GM19035 (cell line): ENCODE measurements at regions not wholly inside any gene's neighbourhood (a gene's known extent, or its start where the extent isn't known, plus 50 kb on each side); places are given as distances from the start of the nearest gene placed in this dataset.

ENCODE experiments used
- ATAC-seq: cut with Tn5 transposase; IDR thresholded peaks from one replicate; pipeline ENCODE4 v1.9.1; 2021; ENCODE audit not compliant: unreplicated experiment

DNA sequence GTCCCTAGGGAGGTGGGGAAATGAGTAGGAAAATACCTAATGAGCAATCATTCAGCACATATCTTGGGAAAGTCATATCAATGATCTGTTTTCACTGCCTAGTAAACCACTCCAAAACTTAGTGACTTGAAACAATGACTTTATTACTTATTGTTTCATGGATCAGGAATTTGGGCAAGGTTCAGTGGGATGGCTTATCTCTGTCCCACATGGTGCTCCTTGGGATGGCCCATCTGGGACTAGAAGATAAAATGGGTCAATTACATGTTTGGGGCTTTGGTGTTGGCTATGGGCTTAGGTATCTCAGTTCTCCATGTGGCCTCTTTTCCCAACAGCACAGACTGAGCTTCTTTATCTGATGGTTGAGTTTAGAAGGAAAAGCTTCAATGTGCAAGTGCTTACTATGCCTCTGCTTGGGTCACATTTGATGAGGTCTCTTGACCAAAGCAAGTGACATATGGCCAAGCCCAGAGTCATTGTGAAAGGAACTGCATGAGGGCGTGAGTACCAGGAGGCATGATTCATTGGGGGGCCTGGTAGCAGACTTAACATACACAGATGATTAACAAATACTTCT lies 218.1 kb upstream of the TNP1 start:
- ATAC-seq, result no peak

DNA sequence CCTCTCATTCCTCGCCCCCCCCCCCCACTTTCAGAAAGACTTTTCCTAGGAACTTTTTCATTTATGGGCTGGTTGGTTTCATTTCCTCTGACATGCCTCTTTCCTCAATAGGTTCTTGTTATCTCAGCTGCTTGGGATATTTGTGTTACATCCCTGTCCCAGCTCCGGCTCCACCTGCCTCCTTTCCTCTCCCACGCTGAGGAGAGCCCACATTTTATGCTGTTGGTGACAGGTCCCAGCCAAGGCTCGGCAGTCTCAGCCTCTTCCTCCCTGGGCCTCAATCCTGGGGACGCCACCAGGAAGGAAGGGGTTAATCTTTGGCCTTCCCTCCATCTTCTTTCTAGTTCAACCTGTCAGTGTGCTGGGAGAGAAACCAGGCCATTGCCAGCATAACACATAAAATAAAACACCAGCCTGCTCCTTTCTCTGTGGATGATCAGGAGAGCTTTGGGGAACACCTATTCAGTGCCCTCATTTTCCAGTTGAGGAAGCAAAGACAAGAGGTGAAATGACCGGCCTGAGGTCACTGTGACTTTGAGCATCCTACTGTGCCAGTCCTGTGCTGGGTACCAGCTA lies 216.9 kb upstream of the TNP1 start:
- ATAC-seq, result no peak

DNA sequence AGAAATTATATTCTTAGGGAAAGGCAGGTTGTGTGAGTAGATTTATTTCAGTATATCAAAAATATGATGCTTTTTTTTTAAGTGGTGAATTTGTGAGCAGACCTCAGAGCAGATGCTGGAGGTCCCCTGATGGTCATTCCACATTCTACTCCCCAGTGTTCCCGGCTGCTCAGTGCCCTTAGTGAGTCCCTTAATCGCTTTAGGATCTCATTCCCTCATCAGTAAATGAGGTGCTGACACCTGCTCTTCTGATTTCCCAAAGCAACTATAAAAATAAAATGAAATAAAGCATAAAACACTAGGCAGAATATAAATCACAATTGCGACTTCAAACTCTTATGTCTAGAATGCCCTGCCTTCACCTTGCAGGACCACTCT lies 216.2 kb upstream of the TNP1 start:
- no peak for ATAC-seq

DNA sequence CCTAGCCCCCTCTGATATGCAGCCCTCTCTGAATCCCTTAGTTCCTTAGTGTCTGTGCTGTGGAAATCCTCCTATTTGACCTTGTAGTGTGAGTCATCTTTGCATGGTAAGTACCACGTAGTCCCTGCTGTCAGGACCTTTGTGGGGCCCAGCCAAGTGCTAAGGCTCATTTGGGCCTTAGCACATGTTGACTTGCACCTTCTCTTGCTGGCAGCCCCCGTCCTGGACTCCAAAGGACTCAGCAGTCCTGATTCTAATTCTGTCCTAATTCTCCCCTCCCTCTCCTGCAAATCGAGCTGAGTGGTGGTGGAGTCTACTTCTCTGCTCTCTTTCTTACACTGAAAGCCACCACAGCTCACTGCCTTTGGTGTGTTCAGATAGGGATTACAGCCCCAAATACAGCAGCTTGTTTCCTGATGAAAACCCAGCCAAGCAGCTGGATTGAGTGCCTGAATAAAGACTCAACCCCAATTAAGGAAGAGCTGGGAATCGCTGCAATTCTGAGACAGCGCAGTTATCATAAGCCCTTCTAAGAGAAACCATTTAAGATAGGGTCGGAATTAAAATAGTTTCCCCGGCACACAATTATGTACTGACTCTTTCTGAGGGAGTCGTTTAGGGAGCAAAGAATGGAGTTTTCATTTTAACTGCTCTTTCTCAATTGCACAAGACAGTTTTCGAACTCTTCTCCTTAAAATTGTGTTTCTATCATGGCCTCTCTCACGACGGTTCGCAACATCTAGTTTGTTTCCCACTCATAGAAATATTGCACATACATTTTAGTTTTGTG lies 215.6 kb upstream of the TNP1 start:
- ATAC-seq, result no peak

DNA sequence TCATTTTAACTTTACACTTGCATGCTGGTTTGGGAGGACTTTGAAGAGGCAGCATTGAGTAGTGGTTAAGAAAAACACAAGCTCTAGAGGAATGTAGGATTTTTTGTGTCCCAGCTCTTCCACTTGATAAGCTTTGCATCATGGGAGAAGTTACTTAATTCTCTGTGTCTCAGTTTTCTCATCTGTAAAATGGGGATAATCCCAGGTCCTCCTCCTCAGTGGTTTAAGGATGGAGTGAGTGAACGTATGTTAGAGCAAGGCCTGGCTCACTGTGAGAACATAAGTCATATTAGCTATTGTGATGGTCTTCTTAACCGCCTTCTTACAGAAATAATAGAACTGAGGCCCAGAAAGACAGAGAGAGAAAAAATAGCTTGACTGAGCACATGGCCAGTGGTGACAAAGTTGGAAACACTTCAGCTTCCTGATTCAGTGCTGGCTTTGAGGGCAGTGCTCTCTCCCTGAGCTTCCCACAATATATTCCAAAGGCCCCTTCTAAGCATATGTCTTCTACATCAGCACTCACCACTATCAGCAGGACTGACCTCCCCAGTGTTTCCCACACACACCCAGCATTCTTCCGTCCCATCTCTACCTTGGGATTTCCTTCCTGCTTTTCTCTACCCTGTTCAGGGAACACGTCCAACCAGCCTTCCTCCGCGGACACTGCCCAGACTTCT lies 214.9 kb upstream of the TNP1 start:
- no peak for ATAC-seq

DNA sequence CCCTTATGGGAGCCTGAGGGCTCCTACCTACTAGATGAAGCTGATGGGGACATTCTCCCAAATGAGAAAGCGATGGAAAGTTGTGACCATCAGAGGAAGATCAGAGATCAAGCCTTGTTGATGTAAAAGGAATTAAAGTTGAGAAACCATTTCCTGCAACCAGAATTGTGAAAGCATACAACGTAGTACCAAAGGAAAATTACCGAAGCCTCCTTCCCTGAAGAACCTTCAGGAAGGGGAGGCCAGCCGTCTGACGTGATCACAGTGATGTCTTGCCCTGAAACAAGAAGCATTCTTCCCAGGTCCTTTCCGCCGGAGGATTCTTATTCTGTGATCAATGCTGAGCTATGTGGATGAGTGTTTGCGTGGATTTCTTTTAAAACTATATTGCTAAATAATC lies 211.6 kb upstream of the TNP1 start:
- no peak for ATAC-seq

DNA sequence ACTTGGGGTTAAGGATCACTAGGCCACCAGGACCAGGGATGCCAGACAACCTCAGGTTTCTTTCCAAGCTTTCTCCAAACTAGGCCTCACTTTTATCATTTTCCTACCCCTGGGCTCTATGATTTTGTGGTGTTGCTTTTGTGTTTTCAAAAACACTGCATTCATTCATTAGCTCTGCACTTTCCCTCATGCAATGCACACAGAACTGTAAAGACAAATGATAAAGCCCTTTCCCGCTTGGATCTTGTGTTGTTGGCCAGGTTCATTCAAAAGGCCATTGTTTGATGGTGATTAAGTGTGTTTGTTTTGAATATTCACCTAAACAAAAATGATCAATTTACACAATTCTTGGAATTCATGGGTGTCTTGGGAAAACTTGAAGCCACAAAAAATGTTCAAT lies 210.7 kb upstream of the TNP1 start:
- no peak for ATAC-seq

DNA sequence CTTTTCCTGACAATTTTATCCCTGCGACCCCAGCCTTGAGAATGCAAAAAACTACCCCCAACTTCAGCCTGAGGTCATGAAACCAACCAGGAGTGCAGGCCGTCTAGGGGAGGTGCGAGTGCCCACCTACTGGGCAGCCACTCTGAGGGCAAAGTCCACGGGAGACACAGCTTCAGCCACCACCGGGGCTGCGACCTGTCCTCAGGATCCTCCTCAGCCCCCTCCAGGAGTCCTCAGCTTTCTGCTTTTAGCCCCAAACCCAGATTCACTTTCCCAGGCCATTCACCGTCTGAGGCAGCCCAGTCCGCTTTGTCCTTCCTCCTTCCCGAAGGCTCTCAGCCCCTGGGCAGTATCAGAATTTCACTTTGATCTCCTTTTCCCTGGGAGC lies 210.2 kb upstream of the TNP1 start:
- no peak for ATAC-seq

DNA sequence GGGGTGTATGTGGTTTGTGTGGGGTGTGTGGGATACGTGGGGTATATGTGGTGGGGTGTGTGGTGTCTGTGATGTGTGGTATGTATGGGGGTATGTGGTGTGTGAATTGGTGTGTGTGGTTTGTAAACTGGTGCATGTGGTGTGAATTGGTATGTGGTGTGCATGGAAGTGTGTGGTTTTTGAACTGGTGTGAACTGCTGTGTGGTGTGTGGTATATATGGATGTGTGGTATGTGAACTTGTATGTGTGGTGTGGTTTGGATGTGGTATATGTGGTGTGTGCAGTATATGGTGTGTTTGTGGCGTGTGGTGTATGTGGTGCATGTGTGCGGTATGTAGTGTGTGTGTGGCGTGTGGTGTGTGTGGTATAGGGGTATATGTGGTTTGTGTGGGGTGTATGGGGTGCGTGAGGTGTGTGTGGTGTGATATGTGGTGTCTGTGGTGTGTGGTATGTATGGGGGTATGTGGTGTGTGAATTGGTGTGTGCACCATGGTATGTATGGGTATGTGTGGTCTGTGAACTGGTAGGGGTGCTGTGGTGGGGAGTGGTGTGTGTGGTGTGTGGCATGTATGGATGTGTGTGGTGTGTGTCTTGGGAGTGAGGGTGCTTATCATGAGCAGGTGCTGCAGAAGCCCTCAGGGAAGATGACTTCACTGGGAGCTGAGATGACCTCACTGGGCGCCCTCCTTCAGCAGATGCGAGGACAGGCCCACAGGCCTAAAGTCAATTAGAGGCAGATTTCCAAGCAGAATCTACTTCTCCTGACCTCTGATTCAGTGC lies 209.6 kb upstream of the TNP1 start:
- no peak for ATAC-seq

DNA sequence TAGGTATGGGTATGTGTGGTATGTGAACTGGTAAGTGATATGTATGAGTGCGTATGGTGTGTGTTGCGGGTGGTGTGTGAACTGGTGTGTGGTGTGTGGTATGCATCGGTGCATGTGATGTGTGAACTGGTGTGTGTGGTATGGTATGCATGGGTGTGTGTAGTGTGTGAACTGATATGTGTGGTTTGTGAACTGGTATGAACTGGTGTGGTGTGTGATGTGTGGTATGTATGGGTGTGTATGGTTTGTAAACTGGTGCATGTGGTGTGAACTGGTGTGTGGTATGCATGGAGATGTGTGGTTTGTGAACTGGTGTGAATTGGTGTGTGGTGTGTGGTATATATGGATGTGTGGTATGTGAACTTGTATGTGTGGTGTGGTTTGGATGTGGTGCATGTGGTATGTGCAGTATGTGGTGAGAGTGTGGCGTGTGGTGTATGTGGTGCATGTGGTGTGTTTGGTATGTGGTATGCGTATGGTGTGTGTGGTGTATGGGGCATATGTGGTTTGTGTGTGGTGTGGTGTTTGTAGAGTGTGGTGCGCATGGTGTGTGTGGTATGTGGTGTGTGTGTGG lies 208.9 kb upstream of the TNP1 start:
- ATAC-seq, result no peak

DNA sequence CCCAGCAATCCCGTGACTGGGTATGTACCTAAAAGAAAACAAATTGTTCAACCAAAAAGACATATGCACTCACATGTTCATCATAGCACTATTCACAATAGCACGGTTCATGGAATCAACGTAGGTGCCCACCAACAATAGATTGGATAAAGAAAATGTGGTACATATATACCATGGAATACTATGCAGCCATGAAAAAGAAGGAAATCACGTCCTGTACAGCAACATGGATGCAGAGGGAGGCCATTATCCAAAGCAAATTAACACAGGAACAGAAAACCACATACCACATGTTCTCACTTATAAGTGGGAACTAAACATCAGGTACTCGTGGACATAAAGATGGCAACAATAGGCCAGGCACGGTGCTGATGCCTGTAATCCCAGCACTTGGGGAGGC lies 207.9 kb upstream of the TNP1 start:
- ATAC-seq, result no peak

DNA sequence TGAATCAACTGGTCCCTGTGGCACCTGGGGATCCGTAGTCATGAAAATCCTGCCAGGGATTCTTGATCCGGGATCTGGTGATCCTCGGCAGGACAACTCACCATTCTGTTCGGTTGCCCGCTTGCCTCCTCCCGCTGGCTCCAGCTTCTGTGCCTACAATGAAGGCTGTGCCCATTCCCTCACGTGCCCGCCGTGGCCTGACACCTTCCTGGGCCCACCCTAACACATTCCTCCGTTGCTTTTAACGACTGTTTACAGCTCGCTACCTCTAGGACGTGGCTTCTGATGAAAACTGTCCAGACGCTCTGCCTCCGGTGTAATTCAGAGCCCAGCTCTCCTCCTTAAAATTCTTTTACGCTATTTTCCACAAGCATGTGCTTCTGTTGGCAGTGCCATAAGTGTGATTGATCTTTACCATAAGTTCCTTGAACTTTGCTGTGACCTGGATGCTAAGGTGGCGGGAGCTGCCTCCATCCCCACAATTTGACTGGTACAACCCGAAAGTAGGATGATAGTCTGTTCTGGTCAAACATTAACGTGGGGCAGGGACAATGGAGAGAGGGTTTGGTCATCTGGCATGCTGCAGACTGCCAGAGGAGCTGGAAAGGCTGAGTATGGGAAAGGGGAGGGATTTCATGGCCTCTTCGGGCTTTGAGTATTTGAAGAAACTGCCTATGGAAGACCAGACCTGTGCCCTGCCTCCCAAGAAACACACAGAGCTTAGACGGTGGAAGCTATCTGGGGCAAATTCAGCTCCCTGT lies 206.8 kb upstream of the TNP1 start:
- ATAC-seq, result no peak

DNA sequence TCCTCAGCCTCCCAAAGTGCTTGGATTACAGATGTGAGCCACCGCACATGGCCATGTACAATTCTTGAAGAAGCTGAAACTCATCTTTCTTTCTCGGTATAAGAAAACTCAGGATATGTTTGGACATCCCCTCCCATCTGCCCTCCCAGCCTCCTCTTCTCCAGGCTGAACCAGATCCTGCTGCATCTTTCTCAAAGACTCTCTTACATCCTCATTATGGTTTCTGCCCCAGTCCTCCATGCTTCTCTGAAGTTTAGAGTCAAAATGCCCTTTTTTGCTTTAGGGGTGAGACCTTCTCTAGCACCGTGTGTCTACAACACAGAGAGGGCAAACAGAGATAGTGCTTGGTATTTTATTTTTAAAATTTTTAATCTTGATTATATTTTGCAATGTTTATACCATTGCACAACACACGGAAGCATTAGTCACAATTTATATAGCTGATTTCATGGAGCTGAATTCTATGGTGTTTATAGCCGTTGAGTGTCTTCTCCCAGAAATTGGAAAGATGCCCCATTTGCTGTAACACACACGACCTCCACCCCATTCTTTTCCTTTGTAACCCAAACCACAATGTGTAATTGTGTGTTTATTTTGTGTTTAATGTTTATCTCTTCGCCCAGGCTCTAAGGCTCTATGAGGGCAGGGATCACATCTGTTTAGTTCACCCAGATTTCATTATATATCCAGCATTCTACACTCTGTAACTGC lies 206.0 kb upstream of the TNP1 start:
- no peak for ATAC-seq

DNA sequence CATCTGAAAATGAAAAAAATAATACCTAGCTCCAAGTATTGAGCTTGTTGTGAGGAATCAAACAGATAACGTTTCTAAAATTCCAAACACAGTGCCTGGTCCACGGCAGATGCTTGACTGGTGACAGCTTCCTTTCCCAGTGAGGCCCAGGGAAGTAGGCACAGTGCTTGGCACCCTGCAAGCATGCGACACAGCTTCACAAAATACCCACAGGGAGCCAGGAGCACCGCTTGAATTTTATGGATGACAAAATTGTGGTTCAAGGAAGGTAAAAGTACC lies 205.1 kb upstream of the TNP1 start:
- ATAC-seq, result no peak

DNA sequence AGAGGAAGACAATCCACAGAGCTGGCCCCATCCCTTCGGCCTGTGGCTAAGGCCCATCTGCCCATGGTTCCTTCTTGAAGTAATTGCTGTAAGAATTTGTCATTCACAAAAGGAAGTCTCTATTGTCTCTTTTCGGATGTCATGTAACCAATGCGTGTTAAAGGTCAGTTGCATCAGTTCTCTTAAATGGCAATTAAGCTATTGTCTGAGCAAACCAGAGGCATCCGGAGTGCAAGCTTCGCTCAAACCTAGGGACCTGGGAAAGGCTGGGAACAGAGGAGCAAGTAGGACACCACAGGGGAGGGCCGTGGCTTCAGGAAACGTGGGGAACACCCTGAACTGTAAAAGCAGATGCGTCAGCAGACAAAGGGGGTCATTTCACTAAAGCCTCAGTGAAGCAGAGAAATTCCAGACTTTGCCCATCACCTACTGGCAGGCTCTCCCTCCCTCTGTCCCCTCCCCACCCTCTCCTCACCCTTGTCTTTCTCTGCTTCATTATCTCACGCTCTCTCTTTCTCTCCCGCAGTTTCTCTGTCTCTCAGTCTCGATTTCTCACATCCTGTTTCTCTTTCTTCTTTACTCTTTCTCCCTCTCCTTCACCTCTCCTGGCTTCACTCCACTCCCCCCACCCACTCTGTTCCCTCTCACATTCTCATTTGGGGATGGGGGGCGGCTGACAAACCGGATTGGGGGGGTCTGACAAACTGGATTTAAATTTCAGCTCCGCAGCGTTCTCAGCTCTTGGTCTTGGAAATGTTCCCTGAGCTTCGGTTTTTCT lies 204.6 kb upstream of the TNP1 start:
- ATAC-seq, result no peak

DNA sequence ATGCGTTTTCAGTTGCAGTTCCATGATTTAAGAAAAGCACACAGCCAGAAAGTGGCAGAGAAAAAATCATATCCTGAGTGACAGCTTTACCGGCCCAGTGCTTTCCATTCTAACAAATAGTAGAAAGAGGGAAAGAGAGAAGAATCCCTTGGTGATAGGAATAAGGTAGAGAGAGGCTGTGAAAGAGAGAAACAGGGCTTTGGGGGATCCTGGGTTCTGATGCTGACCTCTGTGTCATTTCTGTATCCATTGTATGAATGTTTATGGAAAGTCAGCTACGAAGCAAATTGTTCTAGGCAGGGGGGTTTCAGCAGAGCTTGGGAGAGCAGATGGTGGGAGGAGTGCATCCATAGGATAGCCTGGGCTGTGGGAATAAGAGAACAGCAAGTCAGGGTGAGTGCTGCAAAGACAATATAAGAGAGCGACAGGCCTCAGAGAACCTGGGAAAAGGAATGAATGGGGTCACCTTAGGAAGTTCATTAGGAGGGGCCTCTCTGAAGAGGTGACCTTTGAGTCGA lies 203.4 kb upstream of the TNP1 start:
- ATAC-seq, result no peak

DNA sequence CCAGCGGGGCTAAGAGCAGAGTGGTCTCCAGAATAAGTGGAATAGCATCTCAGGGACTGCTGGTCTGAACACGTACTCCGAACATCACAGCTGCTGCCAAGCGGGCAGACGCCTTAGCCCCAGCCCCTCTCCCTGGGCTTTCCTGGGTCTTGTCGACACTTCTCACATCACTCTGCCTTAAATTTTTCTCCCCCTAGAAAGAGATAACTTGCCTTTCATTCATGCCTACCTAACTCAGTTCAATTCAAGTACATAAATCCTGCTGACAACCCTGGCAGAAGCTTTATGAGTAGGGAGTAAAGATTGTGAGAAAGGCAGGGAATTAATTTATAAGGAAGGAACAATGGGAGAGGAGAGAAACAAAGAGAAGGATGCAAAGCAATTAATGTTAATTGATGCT lies 202.9 kb upstream of the TNP1 start:
- no peak for ATAC-seq

DNA sequence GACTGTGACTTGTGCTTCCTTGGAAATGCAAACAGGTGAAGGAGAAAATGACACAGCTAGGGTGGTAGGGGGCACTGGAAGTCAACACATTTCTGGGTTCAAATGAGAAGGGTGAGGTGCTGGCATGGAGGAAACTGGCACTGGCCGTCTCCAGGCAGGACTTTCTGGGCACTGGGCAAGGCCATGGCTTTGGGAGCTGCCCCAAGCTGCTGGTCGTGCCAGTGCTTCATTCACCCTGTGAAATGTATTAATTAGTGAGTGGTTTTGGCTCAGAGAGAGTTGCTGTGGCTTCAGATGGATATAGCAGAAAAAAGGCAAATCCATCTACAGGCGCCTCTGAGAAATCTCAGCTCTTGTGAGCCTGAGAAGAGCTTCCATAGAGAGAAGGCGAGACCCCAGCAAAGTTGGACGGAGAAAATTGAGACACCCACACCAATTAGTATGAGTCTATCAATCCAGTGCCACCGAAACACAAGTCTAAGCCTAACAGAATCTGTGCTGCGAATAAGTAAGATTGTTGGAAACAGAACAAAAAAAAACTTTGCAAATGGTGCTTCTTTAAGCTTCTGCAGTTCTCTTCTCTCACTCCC lies 202.1 kb upstream of the TNP1 start:
- ATAC-seq, result no peak
